Cardiac muscle cell (in vitro differentiated cells and primary cell): ENCODE measurements at regions not wholly inside any gene's neighbourhood (a gene's known extent, or its start where the extent isn't known, plus 50 kb on each side); places are given as distances from the start of the nearest gene placed in this dataset.

Experiments
- DNase-seq, 2 donors: peaks; one replicate each; pipeline versions ENCODE4 v3.0.0 to v3.0.0-alpha.2; 2010 to 2017; ENCODE audit warnings: low read depth in 1 of 2, low spot score in 1 of 2
- H3K27ac ChIP-seq: fragments of 200-600 bp; sonication (generic); 2 replicates; pipeline ENCODE4 v1.5.1; 2016
- H3K27me3 ChIP-seq: fragments of 200-600 bp; sonication (generic); 2 replicates; pipeline ENCODE4 v1.6.0; 2016; ENCODE audit warnings: control low read depth
- H3K36me3 ChIP-seq: fragments of 200-600 bp; sonication (generic); 2 replicates; pipeline ENCODE4 v1.5.1; 2016; ENCODE audit warnings: control low read depth
- H3K4me1 ChIP-seq: fragments of 200-600 bp; sonication (generic); 2 replicates; pipeline ENCODE4 v1.8.1; 2017; ENCODE audit warnings: low read depth, mild to moderate bottlenecking, mixed run types
- H3K4me3 ChIP-seq: fragments of 200-600 bp; sonication (generic); 2 replicates; pipeline ENCODE4 v1.5.1; 2016; ENCODE audit warnings: mild to moderate bottlenecking
- H3K9me3 ChIP-seq: fragments of 200-600 bp; sonication (generic); 2 replicates; pipeline ENCODE4 v1.5.1; 2017; ENCODE audit warnings: low read depth, mild to moderate bottlenecking, control low read depth
- TF ChIP-seq, protein P1 (sequence below): IDR thresholded peaks from 2 replicates; pipeline ENCODE4 v1.5.1; 2012; ENCODE audit warnings: low read depth, mild to moderate bottlenecking, low read length

DNA sequence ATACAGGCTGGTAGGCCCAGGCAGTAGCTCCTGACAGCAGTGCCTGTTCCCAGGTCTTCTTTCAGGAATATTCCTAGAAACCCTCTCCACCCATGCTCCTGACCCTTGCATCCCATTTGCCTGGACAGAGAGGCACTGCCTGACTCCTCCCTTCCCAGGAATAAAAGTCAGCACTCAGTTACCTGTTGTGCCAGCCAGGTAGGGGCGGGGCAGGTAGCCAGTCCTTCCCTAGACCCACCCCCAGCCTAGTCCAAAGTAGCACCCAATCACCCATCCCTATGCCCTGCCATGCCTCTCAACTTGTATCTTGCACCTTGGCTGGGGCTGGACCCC, 129.9 kb downstream of the MRPL14 start:
- H3K4me3 ChIP-seq: no peak overlapping the region
- no peaks in the 10 kb centered on the region for H3K9me3 ChIP-seq
- no peaks in the 10 kb centered on the region for H3K27me3 ChIP-seq
- H3K27ac ChIP-seq: no peak overlapping the region
- TF ChIP-seq, protein P1, sequence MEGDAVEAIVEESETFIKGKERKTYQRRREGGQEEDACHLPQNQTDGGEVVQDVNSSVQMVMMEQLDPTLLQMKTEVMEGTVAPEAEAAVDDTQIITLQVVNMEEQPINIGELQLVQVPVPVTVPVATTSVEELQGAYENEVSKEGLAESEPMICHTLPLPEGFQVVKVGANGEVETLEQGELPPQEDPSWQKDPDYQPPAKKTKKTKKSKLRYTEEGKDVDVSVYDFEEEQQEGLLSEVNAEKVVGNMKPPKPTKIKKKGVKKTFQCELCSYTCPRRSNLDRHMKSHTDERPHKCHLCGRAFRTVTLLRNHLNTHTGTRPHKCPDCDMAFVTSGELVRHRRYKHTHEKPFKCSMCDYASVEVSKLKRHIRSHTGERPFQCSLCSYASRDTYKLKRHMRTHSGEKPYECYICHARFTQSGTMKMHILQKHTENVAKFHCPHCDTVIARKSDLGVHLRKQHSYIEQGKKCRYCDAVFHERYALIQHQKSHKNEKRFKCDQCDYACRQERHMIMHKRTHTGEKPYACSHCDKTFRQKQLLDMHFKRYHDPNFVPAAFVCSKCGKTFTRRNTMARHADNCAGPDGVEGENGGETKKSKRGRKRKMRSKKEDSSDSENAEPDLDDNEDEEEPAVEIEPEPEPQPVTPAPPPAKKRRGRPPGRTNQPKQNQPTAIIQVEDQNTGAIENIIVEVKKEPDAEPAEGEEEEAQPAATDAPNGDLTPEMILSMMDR: no peak
- peaks cover 31% of the 10 kb centered on the region for H3K4me1 ChIP-seq
- DNase-seq: no peak
- H3K36me3 ChIP-seq: no peaks in the 10 kb centered on the region

DNA sequence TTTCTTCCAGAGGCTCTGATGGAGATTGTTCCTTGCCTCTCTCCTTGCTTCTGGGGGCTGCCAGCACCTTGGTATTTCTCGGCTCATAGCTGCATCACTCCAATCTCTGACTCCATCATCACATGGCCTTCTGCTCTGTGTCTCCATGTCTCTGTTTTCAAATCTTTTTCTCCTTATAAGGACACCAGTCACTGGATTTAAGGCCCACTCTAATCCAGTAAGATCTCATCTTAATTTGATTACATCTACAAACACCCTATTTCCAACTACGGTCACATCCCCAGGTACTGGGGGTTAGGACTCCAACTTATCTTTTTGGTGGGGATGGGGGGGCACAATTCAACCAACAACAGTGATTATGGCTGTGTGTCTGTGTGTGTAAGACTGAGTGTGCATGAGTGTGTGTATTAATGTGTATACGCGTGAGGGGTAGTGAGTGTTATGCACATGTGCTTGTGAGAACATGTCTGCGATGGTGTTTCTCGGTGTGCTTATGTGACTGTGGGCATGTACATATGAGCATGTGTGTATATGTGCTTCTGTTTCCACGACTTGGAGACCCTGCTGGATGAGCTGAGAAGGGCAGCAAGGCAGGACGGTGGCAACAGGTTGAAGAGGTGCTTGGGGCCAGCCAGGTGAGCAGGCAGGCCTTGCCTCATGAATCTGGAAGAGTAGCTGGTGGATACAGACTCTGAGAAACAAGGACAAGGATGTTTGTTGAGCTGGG, 130.5 kb downstream of the MRPL14 start:
- Histone ChIP-seq H3K4me1 (peaks cover 27% of the 10 kb centered on the region), H3K27ac (no peak overlapping the region), H3K27me3 (no peaks in the 10 kb centered on the region), H3K36me3 (no peaks in the 10 kb centered on the region), H3K9me3 (no peaks in the 10 kb centered on the region), H3K4me3 (no peak overlapping the region)
- TF ChIP-seq, protein P1: no peak
- DNase-seq: no peak

DNA sequence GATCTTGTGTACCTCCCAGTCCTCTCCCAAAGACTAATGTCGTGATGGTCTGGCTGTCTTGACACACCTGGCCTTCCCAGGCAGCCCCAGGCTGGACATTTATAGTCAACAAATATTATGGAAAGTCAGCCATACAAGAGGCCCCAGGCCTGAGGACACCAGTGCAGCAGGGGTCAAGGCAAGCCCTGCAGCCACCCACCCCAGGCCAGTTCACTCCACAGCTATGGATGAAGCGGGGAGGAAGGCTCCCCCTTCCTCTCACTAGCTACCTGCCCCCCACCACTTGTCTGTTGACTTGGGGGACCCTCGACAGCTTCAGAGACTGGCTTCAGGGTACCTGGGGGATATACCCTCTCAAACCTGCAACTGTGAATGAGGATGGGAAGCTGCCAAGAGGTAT, 132.1 kb downstream of the MRPL14 start:
- no peaks in the 10 kb centered on the region for H3K9me3 ChIP-seq
- no peak overlapping the region for H3K4me3 ChIP-seq
- H3K27me3 ChIP-seq: no peaks in the 10 kb centered on the region
- TF ChIP-seq, protein P1: no peak
- H3K36me3 ChIP-seq: no peaks in the 10 kb centered on the region
- H3K27ac ChIP-seq: no peak overlapping the region
- DNase-seq: no peak
- H3K4me1 ChIP-seq: peaks cover 28% of the 10 kb centered on the region

DNA sequence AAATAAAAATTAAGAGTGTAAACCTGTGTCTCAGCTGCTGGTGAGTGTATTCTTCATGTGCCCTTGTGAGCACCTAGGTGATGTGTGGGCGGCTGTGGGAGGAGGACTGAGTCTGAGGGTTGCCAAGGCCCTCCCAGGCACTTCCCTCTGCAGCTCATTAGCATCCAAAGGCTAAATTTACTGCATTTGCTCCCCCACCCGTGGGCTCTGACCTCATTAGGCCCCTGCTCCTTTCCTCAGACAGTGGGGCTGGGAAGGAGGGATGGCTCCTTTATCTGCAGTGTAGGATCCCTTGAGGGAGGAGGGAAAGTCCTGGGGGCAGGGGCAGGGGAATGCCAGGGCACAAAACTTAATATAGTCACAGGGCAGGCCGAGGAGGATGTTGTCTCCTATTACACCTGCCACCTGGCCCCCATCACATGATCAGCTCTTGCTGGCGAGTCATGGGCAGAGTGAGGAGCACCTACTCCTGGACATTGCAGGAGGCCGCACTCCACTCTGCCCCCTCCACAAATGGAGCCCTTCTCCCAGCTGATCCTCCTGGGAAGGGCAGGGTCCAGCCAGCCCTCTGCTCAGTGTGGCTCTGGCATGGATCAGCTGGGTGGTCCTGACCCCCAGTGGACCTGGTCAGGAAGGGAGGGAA, 133.2 kb downstream of the MRPL14 start:
- TF ChIP-seq, protein P1: no peak
- Histone ChIP-seq H3K4me1 (peaks cover 36% of the 10 kb centered on the region), H3K9me3 (no peaks in the 10 kb centered on the region), H3K36me3 (no peaks in the 10 kb centered on the region), H3K4me3 (no peak overlapping the region), H3K27me3 (no peaks in the 10 kb centered on the region), H3K27ac (peak overlapping the region; percentile 17)
- DNase-seq: no peak

DNA sequence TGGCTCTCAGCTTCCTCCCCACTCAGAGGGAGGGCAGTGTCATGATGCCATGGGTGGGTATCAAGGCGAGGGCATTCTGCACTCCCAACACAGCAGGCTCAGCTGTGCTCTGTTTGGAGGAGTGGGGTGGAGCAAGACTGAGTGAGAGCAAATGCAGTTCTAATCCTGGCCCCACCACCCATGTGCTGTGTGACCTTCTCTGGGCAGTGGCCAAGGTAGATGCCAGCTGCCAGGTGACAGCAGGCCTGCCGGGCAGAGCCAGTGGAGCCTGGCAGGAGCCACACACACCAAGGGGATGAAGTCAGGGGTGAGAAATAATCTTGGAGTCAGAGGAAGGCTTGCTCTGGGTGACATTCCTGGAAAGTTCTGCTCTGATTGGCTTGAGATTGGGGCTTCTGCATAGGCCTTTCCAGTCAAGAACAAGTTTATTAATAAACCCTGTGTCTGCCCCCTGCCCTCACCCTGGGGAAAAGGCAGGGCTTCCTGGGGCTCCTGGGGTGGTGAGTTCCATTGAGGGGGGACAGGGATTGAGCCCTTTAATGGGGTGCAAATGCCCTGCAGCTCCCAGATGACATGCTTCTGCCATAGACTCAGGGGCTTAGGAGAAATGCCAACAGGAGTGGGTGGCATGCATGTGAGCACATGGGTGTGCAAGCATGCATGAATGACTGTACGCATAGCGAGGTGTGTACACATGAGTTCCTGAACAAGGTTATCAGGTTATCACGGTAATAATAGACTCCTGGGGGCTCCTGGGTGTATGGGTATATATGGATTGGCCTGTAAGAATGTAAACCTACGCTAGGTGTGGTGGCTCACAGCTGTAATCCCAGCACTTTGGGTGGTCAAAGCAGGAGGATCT, 134.2 kb downstream of the MRPL14 start:
- Histone ChIP-seq H3K27me3 (no peaks in the 10 kb centered on the region), H3K27ac (no peak overlapping the region), H3K36me3 (no peaks in the 10 kb centered on the region), H3K4me3 (no peak overlapping the region), H3K9me3 (no peaks in the 10 kb centered on the region), H3K4me1 (peaks cover 36% of the 10 kb centered on the region)
- no peak for DNase-seq
- TF ChIP-seq, protein P1: no peak
